H9 (cell line): ENCODE measurements at regions not wholly inside any gene's neighbourhood (a gene's known extent, or its start where the extent isn't known, plus 50 kb on each side); places are given as distances from the start of the nearest gene placed in this dataset.

Experiments
- DNase-seq: peaks from one replicate; pipeline ENCODE4 v3.0.0-alpha.2; 2017
- H2AFZ ChIP-seq: one replicate; pipeline ENCODE4 v1.6.1; 2013; ENCODE audit warnings: mild to moderate bottlenecking, low read length, control low read depth, moderate library complexity
- H2AK5ac ChIP-seq: 2 replicates; pipeline ENCODE4 v1.6.1; 2013; ENCODE audit warnings: low read length, control low read depth, mixed read lengths; ENCODE audit not compliant: insufficient read length
- H2BK120ac ChIP-seq: one replicate; pipeline ENCODE4 v1.6.1; 2013; ENCODE audit warnings: low read depth, mild to moderate bottlenecking, low read length, control low read depth, inconsistent platforms; ENCODE audit not compliant: poor library complexity, severe bottlenecking
- H2BK12ac ChIP-seq: 2 replicates; pipeline ENCODE4 v1.6.1; 2013; ENCODE audit warnings: low read length, control low read depth, mixed read lengths, low read depth; ENCODE audit not compliant: insufficient read length
- H2BK15ac ChIP-seq: 2 replicates; pipeline ENCODE4 v1.6.1; 2013; ENCODE audit warnings: low read depth, low read length, control low read depth
- H2BK20ac ChIP-seq: one replicate; pipeline ENCODE4 v1.6.1; 2013; ENCODE audit warnings: low read depth, mild to moderate bottlenecking, low read length, control low read depth, inconsistent platforms; ENCODE audit not compliant: poor library complexity, severe bottlenecking
- H2BK5ac ChIP-seq: 2 replicates; pipeline ENCODE4 v1.6.1; 2013; ENCODE audit warnings: low read length, control low read depth, mixed read lengths; ENCODE audit not compliant: insufficient read length
- H3K14ac ChIP-seq: 2 replicates; pipeline ENCODE4 v1.6.1; 2013; ENCODE audit warnings: low read length, control low read depth; ENCODE audit not compliant: insufficient read depth
- H3K18ac ChIP-seq: 2 replicates; pipeline ENCODE4 v1.6.1; 2013; ENCODE audit warnings: low read depth, mild to moderate bottlenecking, mixed read lengths, low read length, control low read depth; ENCODE audit not compliant: insufficient read length
- H3K23ac ChIP-seq: 2 replicates; pipeline ENCODE4 v1.6.1; 2013; ENCODE audit warnings: low read length, control low read depth, mixed read lengths, low read depth; ENCODE audit not compliant: insufficient read length
- H3K23me2 ChIP-seq: 2 replicates; pipeline ENCODE4 v1.6.1; 2013; ENCODE audit warnings: low read depth, mild to moderate bottlenecking, mixed read lengths, low read length, control low read depth; ENCODE audit not compliant: insufficient read length, poor library complexity, severe bottlenecking
- H3K27ac ChIP-seq: 2 replicates; pipeline ENCODE4 v1.5.1; 2013; ENCODE audit warnings: low read length, control low read depth, mixed read lengths, low read depth; ENCODE audit not compliant: insufficient read length
- H3K27me3 ChIP-seq: 2 replicates; pipeline ENCODE4 v1.6.1; 2013; ENCODE audit warnings: low read length, control low read depth, inconsistent platforms; ENCODE audit not compliant: insufficient read depth
- H3K4ac ChIP-seq: 2 replicates; pipeline ENCODE4 v1.6.1; 2013; ENCODE audit warnings: low read depth, mild to moderate bottlenecking, control low read depth, inconsistent platforms, low read length, moderate library complexity
- H3K4me1 ChIP-seq: 2 replicates; pipeline ENCODE4 v1.6.1; 2013; ENCODE audit warnings: low read length, control low read depth, inconsistent platforms; ENCODE audit not compliant: insufficient read depth
- H3K4me2 ChIP-seq: 2 replicates; pipeline ENCODE4 v1.6.1; 2013; ENCODE audit warnings: low read length, control low read depth, mixed read lengths; ENCODE audit not compliant: insufficient read length, insufficient read depth
- H3K56ac ChIP-seq: 2 replicates; pipeline ENCODE4 v1.6.1; 2013; ENCODE audit warnings: low read depth, mild to moderate bottlenecking, mixed read lengths, low read length, control low read depth; ENCODE audit not compliant: insufficient read length
- H3K79me1 ChIP-seq: 2 replicates; pipeline ENCODE4 v1.6.1; 2013; ENCODE audit warnings: low read depth, mild to moderate bottlenecking, moderate library complexity, low read length, control low read depth, inconsistent platforms; ENCODE audit not compliant: insufficient read depth, poor library complexity, severe bottlenecking
- H3K79me2 ChIP-seq: 2 replicates; pipeline ENCODE4 v1.6.1; 2013; ENCODE audit warnings: low read length, control low read depth, inconsistent platforms; ENCODE audit not compliant: insufficient read depth
- H3K9ac ChIP-seq: 2 replicates; pipeline ENCODE4 v1.6.1; 2013; ENCODE audit warnings: low read length, control low read depth, mixed read lengths; ENCODE audit not compliant: insufficient read length; ENCODE audit errors: extremely low read depth
- H3K9me3 ChIP-seq: one replicate; pipeline ENCODE4 v1.6.1; 2013; ENCODE audit warnings: low read depth, low read length, inconsistent platforms; ENCODE audit not compliant: control insufficient read depth
- H3T11ph ChIP-seq: one replicate; pipeline ENCODE4 v1.6.1; 2013; ENCODE audit warnings: mild to moderate bottlenecking, low read length, control low read depth, inconsistent platforms
- H4K20me1 ChIP-seq: one replicate; pipeline ENCODE4 v1.6.1; 2013; ENCODE audit not compliant: control insufficient read depth, insufficient read length, insufficient read depth
- H4K5ac ChIP-seq: 2 replicates; pipeline ENCODE4 v1.6.1; 2013; ENCODE audit warnings: low read depth, mild to moderate bottlenecking, mixed read lengths, low read length, control low read depth; ENCODE audit not compliant: insufficient read length
- H4K8ac ChIP-seq: replicated peaks from 2 replicates; pipeline ENCODE4 v1.6.1; 2013; ENCODE audit warnings: low read length, control low read depth, mixed read lengths, low read depth; ENCODE audit not compliant: insufficient read length
- H4K91ac ChIP-seq: 2 replicates; pipeline ENCODE4 v1.6.1; 2013; ENCODE audit warnings: low read depth, mild to moderate bottlenecking, moderate library complexity, mixed read lengths, low read length, control low read depth; ENCODE audit not compliant: insufficient read length
- H3K27ac Mint-ChIP-seq, 3 experiments: 2 replicates in 2 of 3; 3 replicates in 1 of 3; pipeline ENCODE4 v1.8.0; 2020 to 2021; ENCODE audit warnings: mixed read lengths in 3 of 3, mild to moderate bottlenecking in 1 of 3, moderate library complexity in 1 of 3
- H3K27me3 Mint-ChIP-seq: 2 replicates; pipeline ENCODE4 v1.8.0; 2021; ENCODE audit warnings: low read depth, mild to moderate bottlenecking, moderate library complexity, mixed read lengths
- H3K36me3 Mint-ChIP-seq, 3 experiments: 2 replicates in 2 of 3; 3 replicates in 1 of 3; pipeline ENCODE4 v1.8.0; 2020 to 2021; ENCODE audit warnings: low read depth in 3 of 3, mixed read lengths in 3 of 3; ENCODE audit not compliant: insufficient read depth in 1 of 3
- H3K4me1 Mint-ChIP-seq, 2 experiments: 2 replicates each; pipeline ENCODE4 v1.8.0; 2020; ENCODE audit warnings: mixed read lengths in 2 of 2
- H3K4me3 Mint-ChIP-seq, 2 experiments: 2 replicates in 1 of 2; 3 replicates in 1 of 2; pipeline ENCODE4 v1.8.0; 2020 to 2021; ENCODE audit warnings: mild to moderate bottlenecking in 2 of 2, mixed read lengths in 2 of 2, moderate library complexity in 1 of 2
- H3K9me3 Mint-ChIP-seq, 2 experiments: 2 replicates in 1 of 2; 3 replicates in 1 of 2; pipeline ENCODE4 v1.8.0; 2020; ENCODE audit warnings: mild to moderate bottlenecking in 2 of 2, mixed read lengths in 2 of 2, moderate library complexity in 1 of 2
- WGBS: extraction: QIAGEN DNeasy Blood & Tissue Kit; methylation state at CpG from one replicate; pipeline ENCODE4 v1.1.7; 2013; ENCODE audit warnings: missing lambda C conversion rate, low lambda C conversion rate, mixed read lengths; ENCODE audit not compliant: insufficient read length; ENCODE audit errors: extremely low coverage; 5-methylcytosine and 5-hydroxymethylcytosine counted together
- TF ChIP-seq, protein P1 (sequence below): fragments of 200-600 bp; sonication (generic); conservative IDR thresholded peaks from 3 replicates; pipeline ENCODE4 v1.8.0; 2021; ENCODE audit warnings: antibody characterized with exemption, mild to moderate bottlenecking

DNA sequence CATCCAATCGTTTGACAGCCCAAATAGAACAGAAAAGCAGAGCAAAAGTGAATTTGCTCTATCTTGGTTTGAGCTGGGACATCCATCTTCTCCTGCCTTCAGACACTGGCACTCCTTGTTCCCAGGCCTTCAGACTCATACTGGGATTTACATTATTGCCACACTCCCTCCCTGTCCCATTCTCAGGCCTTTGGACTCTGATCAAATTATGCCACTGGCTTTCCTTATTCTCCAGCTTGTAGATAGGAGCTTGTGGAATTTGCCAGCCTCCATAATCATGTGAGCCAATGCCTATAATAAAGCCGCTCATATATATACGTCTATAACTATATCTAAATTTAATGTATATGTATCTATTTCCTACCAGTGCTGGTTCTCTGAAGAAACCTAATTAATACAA lies 568.3 kb upstream of the KIRREL3 start:
- H3K36me3 Mint-ChIP-seq, result no peaks in the 10 kb centered on the region
- H3K27ac Mint-ChIP-seq, result no peak overlapping the region
- Histone ChIP-seq H4K8ac (no peak overlapping the region), H2BK120ac (no peak overlapping the region), H2AFZ (no peak overlapping the region), H3K4ac (no peak overlapping the region), H3K79me1 (no peaks in the 10 kb centered on the region), H4K20me1 (no peaks in the 10 kb centered on the region), H3K18ac (no peak overlapping the region), H2AK5ac (no peak overlapping the region), H3K56ac (no peak overlapping the region), H3K27ac (no peak overlapping the region), H4K5ac (no peak overlapping the region), H3K9me3 (no peaks in the 10 kb centered on the region), H4K91ac (no peak overlapping the region), H2BK20ac (no peak overlapping the region), H3K14ac (no peak overlapping the region), H3K23me2 (no peaks in the 10 kb centered on the region), H2BK15ac (no peak overlapping the region), H3K4me1 (no peaks in the 10 kb centered on the region; the same call in 1 of the 2 replicates), H3T11ph (no peak overlapping the region), H3K23ac (no peak overlapping the region), H3K27me3 (no peaks in the 10 kb centered on the region), H2BK5ac (no peak overlapping the region), H3K9ac (no peak overlapping the region), H3K79me2 (no peaks in the 10 kb centered on the region), H2BK12ac (no peak overlapping the region), H3K4me2 (no peak overlapping the region)
- TF ChIP-seq, protein P1, sequence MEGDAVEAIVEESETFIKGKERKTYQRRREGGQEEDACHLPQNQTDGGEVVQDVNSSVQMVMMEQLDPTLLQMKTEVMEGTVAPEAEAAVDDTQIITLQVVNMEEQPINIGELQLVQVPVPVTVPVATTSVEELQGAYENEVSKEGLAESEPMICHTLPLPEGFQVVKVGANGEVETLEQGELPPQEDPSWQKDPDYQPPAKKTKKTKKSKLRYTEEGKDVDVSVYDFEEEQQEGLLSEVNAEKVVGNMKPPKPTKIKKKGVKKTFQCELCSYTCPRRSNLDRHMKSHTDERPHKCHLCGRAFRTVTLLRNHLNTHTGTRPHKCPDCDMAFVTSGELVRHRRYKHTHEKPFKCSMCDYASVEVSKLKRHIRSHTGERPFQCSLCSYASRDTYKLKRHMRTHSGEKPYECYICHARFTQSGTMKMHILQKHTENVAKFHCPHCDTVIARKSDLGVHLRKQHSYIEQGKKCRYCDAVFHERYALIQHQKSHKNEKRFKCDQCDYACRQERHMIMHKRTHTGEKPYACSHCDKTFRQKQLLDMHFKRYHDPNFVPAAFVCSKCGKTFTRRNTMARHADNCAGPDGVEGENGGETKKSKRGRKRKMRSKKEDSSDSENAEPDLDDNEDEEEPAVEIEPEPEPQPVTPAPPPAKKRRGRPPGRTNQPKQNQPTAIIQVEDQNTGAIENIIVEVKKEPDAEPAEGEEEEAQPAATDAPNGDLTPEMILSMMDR, result no peak
- no peaks in the 10 kb centered on the region for H3K27me3 Mint-ChIP-seq
- no peak overlapping the region for H3K4me3 Mint-ChIP-seq
- DNase-seq, result no peak
- H3K4me1 Mint-ChIP-seq, result peaks cover 13 to 18% of the 10 kb centered on the region in 2 experiments
- WGBS, result no CpG with 5 or more reads among the region's 3 CpGs
- no peaks in the 10 kb centered on the region for H3K9me3 Mint-ChIP-seq
